GM18868 (cell line): ENCODE measurements at regions not wholly inside any gene's neighbourhood (a gene's known extent, or its start where the extent isn't known, plus 50 kb on each side); places are given as distances from the start of the nearest gene placed in this dataset.
A peak's percentile ranks its signal among the peaks of the same experiment; 100 is the strongest.

ENCODE experiments used
- ATAC-seq: cut with Tn5 transposase; IDR thresholded peaks from one replicate; pipeline ENCODE4 v1.9.1; 2021; ENCODE audit warnings: mild to moderate bottlenecking, moderate library complexity; ENCODE audit not compliant: unreplicated experiment

GRCh38 chr17:77865716-77866115 is 92.8 kb upstream of the TNRC6C start:
- no peak for ATAC-seq

- ATAC-seq, result no peak
Observed at GRCh38 chr17:77867308-77867781, 91.2 kb upstream of the TNRC6C start.

GRCh38 chr17:77867976-77868713 is 90.4 kb upstream of the TNRC6C start:
- no peak for ATAC-seq

GRCh38 chr17:77869041-77869599 is 89.4 kb upstream of the TNRC6C start:
- ATAC-seq, result no peak

DNA sequence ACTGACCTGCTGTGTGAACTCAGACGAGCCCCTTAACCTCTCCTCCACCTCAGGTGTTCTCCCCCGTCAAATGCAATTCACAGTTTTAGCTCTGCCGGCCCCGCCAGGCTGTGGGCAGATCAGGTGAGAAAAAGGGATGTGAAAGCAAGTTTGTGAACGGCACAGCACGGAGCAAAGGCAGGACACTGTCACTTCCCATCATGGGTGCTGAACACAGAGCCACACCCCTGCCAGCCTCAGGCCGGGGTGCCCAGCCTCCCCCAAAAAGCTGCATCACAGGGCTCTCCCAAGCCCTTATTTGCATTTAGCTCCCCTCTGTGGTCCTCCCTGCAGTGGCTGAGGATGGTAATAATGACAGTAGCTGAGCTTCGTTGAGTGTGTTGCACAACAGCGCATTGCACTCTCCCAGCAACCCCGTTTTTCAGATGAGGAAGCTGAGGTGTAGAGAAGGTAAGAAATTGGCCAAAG is 88.8 kb upstream of the TNRC6C start:
- ATAC-seq, result peak; percentile 87

- no peak for ATAC-seq
Observed at GRCh38 chr17:77872199-77872598, 86.3 kb upstream of the TNRC6C start.

GRCh38 chr17:77872714-77873499 is 85.6 kb upstream of the TNRC6C start:
- no peak for ATAC-seq

- no peak for ATAC-seq
Observed at GRCh38 chr17:77873500-77874302, 84.8 kb upstream of the TNRC6C start.

DNA sequence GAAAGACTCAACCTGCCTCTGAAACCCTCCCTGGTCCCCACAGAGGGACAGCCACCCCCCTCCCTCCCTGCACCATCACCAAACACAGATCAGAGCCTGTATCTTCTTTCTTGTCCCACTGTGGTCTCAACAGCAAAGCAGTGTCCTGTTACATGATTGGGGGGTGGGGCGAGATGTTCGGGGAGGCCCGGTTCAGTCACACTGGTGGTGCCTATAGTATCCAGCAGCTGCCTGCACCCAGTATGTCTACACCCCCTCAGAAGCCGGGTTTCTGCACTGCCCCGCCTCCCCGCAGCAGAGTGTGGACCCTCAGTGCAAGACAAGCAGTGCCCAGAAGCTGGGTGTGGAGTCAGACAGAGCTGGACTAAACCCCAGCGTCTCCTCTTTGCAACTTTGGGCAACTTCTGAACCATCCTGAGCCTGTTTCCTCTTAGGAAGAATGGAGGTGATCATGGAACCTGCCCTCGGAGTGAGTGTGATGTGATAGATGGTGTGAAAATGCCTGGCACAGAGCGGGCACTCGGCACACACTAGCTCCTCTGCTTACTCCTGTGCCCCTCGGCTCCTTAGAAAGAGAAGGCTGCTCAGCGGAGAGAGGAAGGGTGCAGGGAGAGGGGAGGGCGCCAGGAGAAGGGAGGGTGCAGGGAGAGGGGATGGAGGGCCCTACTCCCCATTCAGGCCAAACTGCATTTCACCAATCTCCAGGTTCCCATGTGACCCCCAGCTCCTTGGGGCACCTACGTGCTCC is 84.0 kb upstream of the TNRC6C start:
- ATAC-seq, result no peak

DNA sequence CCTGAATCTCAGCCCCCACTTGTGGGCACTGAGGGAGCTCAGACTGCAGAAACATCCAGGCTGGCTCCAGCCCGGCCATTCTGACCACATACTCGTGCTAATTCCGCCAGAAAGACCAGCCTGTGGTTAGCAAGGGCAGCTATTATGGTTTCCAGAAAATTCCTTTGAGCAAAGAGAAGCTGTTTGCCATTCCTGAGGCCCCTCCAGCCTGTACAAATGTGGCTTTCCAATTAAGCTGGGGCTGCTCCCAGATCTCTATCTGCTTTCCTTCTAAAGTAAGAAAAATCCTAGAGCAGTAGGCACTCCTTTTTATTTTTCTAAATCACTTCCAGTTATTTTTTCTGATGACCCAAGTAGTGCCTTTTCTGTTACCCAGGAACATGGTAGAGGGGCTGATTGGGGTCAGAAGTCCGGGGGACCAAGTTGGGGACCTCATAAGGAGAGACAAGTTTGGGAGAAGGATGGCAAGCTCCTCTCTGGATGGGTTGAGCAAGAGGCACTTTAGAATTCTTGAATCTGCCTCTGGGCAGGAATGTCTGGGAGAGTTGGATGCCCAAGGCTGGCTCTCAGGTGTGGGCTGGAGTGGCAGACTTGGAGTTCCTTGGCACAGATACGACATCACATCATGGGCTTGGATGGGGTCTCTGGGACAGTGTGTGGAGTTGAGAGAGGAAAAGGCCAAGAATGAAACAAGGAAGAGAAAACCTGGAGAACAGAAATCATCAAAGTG is 83.3 kb upstream of the TNRC6C start:
- ATAC-seq, result no peak

GRCh38 chr17:77875881-77876509 is 82.5 kb upstream of the TNRC6C start:
- ATAC-seq, result peak; percentile 51

GRCh38 chr17:77877036-77877435 is 81.5 kb upstream of the TNRC6C start:
- ATAC-seq, result no peak

DNA sequence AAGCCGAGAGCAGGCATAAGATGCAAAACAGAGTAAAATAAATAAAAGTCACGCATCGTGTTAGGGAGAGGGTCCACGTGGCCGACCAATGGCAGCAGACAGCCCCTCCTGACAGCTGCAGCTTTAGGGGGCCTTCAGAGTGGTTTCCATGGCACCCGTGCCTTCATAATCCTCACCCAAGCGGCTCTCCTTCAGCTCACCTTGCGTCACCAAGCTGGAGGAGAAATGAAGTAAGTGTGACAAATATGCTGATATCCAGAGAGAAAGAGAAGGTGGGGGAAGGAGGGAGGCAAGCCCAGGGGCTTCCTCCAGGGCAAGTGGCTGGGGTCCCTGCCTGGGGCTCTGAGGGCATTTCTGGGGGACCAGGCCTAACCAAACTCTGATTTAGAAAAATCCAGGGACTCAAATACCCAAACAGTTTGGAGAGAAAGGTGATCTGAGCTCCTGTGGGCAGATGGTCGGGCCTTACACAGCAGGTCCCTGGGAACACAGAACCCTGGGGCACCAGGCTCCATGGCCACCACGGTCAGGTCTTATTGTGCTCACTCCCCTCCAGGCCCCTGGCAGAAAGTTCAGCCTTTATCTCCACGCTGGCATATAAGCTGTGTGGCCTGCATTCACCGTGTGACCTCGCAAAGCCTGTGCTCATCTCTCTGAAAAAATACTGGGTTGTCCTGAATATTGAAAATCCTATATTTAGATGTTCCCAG is 80.7 kb upstream of the TNRC6C start:
- no peak for ATAC-seq

GRCh38 chr17:77879226-77879895 is 79.1 kb upstream of the TNRC6C start:
- ATAC-seq, result no peak

GRCh38 chr17:77879896-77880280 is 78.6 kb upstream of the TNRC6C start:
- ATAC-seq, result no peak

GRCh38 chr17:77880711-77881450 is 77.6 kb upstream of the TNRC6C start:
- ATAC-seq, result no peak

DNA sequence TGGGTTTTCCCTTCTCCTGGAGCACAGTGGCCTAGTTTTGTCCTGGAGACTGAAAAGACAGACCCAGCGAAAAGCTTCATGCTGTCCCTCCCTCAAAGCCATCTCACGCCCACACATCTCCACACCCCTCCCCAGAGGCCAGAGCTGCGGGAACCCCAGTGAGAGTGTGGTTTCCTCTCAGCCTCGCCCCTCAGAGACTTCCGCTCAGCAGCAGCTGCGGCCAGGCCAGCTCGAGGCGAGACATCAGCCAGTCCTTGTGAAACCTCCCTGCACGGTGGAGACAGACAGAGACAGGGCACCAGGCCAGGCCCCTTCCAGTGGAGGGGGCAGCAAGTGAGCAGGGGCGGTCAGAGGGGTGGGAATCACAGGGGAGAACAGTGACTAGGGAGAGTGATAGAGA is 77.0 kb upstream of the TNRC6C start:
- ATAC-seq, result peak; percentile 80
